GM12892 (cell line): ENCODE measurements at regions not wholly inside any gene's neighbourhood (a gene's known extent, or its start where the extent isn't known, plus 50 kb on each side); places are given as distances from the start of the nearest gene placed in this dataset.

Experiments used
- POLR2A ChIP-seq: IDR thresholded peaks from 2 replicates; pipeline ENCODE4 v1.6.1; 2011; ENCODE audit warnings: low read depth, low read length, control low read depth
- TAF1 ChIP-seq: IDR thresholded peaks from 2 replicates; pipeline ENCODE4 v1.6.1; 2011; ENCODE audit warnings: low read depth, mild to moderate bottlenecking, control low read depth, low read length, borderline replicate concordance

- no peak for TF ChIP-seq POLR2A
- TF ChIP-seq TAF1 = no peak
Observed at GRCh38 chr7:4612939-4613841, 68.9 kb upstream of the FOXK1 start.
